Hepatocyte (in vitro differentiated cells): ENCODE measurements at regions not wholly inside any gene's neighbourhood (a gene's known extent, or its start where the extent isn't known, plus 50 kb on each side); places are given as distances from the start of the nearest gene placed in this dataset.

Source experiments
- DNase-seq: peaks from one replicate; pipeline ENCODE4 v3.0.0-alpha.2; 2016; ENCODE audit warnings: low spot score
- H2AFZ ChIP-seq: fragments of 200-600 bp; sonication (generic); 2 replicates; pipeline ENCODE4 v1.6.0; 2016; ENCODE audit warnings: antibody characterized with exemption, mild to moderate bottlenecking
- H3K27ac ChIP-seq: fragments of 200-600 bp; sonication (generic); 2 replicates; pipeline ENCODE4 v1.5.1; 2016; ENCODE audit warnings: mild to moderate bottlenecking
- H3K27me3 ChIP-seq: fragments of 200-600 bp; sonication (generic); 2 replicates; pipeline ENCODE4 v1.6.1; 2016
- H3K36me3 ChIP-seq: fragments of 200-600 bp; sonication (generic); replicated peaks from 2 replicates; pipeline ENCODE4 v1.5.1; 2016; ENCODE audit warnings: low read depth; ENCODE audit not compliant: insufficient read depth
- H3K4me1 ChIP-seq: fragments of 200-600 bp; sonication (generic); 2 replicates; pipeline ENCODE4 v1.5.1; 2016; ENCODE audit warnings: mild to moderate bottlenecking, moderate library complexity; ENCODE audit not compliant: insufficient read depth
- H3K4me2 ChIP-seq: fragments of 200-600 bp; sonication (generic); 2 replicates; pipeline ENCODE4 v1.6.0; 2016
- H3K4me3 ChIP-seq: fragments of 200-600 bp; sonication (generic); 2 replicates; pipeline ENCODE4 v1.5.1; 2016; ENCODE audit warnings: mild to moderate bottlenecking
- H3K79me2 ChIP-seq: fragments of 200-600 bp; sonication (generic); 2 replicates; pipeline ENCODE4 v1.6.0; 2017; ENCODE audit warnings: mild to moderate bottlenecking
- H3K9me2 ChIP-seq: fragments of 200-600 bp; sonication (generic); replicated peaks from 2 replicates; pipeline ENCODE4 v1.6.0; 2017; ENCODE audit warnings: mild to moderate bottlenecking; ENCODE audit not compliant: insufficient read depth
- H3K9me3 ChIP-seq: fragments of 200-600 bp; sonication (generic); 2 replicates; pipeline ENCODE4 v1.5.1; 2016; ENCODE audit warnings: low read depth, mild to moderate bottlenecking
- H4K20me1 ChIP-seq: fragments of 200-600 bp; sonication (generic); 2 replicates; pipeline ENCODE4 v1.6.0; 2016; ENCODE audit warnings: mild to moderate bottlenecking; ENCODE audit not compliant: insufficient read depth, poor library complexity, severe bottlenecking
- EZH2 ChIP-seq: fragments of 200-600 bp; sonication (generic); IDR thresholded peaks from 2 replicates; pipeline ENCODE4 v1.6.1; 2016; ENCODE audit warnings: antibody characterized with exemption, mild to moderate bottlenecking, borderline replicate concordance
- EZH2phosphoT487 ChIP-seq: fragments of 200-600 bp; sonication (generic); IDR thresholded peaks from one replicate; pipeline ENCODE4 v1.6.1; 2018; ENCODE audit warnings: antibody characterized with exemption, mild to moderate bottlenecking, low read depth, moderate library complexity; ENCODE audit not compliant: unreplicated experiment, severe bottlenecking
- WGBS: methylation state at CpG from one replicate; pipeline ENCODE4 v1.1.6; 2016; ENCODE audit warnings: low lambda C conversion rate; ENCODE audit errors: missing lambda C conversion rate; 5-methylcytosine and 5-hydroxymethylcytosine counted together
- TF ChIP-seq, protein P1 (sequence below): fragments of 200-600 bp; sonication (generic); IDR thresholded peaks from 2 replicates; pipeline ENCODE4 v1.5.1; 2016; ENCODE audit warnings: antibody characterized with exemption, mild to moderate bottlenecking; ENCODE audit not compliant: poor library complexity

DNA sequence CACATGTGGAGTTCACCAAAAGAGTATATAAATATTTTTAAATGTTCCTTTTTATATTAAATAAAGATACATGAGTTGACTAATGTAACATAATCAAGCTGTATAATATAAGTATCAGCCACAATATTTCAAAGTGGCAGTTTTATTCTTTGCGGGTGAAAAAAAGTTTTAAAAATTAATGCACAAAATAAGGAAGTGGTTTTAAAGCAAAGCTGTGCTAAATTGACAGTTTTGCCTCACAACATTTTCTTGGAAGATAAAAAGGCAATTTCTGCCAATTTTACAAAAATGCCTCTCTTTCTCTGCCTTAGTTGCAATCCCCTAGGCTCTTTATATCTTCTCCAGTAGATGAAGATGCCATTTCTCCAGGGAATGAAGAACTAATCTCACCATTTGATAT is 719.1 kb downstream of the C12orf50 start:
- H3K4me1 ChIP-seq: no peaks in the 10 kb centered on the region
- no peaks in the 10 kb centered on the region for H4K20me1 ChIP-seq
- WGBS: 100% methylated on average over 1 of the region's 1 CpG
- no peaks in the 10 kb centered on the region for H3K9me2 ChIP-seq
- H3K27me3 ChIP-seq: no peaks in the 10 kb centered on the region
- H3K4me2 ChIP-seq: no peak overlapping the region
- H3K36me3 ChIP-seq: no peaks in the 10 kb centered on the region
- H3K79me2 ChIP-seq: no peaks in the 10 kb centered on the region
- no peak overlapping the region for H2AFZ ChIP-seq
- no peaks in the 10 kb centered on the region for H3K9me3 ChIP-seq
- no peak for DNase-seq
- H3K4me3 ChIP-seq: no peak overlapping the region
- H3K27ac ChIP-seq: no peak overlapping the region
- TF ChIP-seq EZH2phosphoT487: no peak
- TF ChIP-seq, protein P1, sequence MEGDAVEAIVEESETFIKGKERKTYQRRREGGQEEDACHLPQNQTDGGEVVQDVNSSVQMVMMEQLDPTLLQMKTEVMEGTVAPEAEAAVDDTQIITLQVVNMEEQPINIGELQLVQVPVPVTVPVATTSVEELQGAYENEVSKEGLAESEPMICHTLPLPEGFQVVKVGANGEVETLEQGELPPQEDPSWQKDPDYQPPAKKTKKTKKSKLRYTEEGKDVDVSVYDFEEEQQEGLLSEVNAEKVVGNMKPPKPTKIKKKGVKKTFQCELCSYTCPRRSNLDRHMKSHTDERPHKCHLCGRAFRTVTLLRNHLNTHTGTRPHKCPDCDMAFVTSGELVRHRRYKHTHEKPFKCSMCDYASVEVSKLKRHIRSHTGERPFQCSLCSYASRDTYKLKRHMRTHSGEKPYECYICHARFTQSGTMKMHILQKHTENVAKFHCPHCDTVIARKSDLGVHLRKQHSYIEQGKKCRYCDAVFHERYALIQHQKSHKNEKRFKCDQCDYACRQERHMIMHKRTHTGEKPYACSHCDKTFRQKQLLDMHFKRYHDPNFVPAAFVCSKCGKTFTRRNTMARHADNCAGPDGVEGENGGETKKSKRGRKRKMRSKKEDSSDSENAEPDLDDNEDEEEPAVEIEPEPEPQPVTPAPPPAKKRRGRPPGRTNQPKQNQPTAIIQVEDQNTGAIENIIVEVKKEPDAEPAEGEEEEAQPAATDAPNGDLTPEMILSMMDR: no peak
- no peak for TF ChIP-seq EZH2

DNA sequence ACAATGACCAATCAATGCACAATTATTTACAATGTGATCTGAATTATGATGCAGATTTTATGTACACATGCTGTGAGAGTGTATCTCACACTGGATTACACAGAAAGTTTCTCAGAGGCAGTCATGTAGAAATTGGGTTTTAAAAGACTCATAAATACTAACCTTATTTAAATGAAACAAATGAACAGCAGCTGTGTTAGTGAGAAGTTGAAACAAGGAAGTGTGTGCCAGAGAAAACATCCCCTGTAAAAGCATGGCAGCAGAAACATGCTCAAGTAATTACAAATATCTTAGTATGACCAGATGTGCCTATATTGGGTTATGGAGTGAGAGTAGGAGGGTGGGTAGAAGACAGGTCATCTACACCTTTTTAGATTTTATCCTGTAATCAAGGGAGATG is 723.7 kb downstream of the C12orf50 start:
- no peak overlapping the region for H3K4me2 ChIP-seq
- no peaks in the 10 kb centered on the region for H3K36me3 ChIP-seq
- H3K27me3 ChIP-seq: no peaks in the 10 kb centered on the region
- H3K9me2 ChIP-seq: no peaks in the 10 kb centered on the region
- no peak overlapping the region for H3K4me3 ChIP-seq
- H4K20me1 ChIP-seq: no peaks in the 10 kb centered on the region
- no peaks in the 10 kb centered on the region for H3K9me3 ChIP-seq
- H3K4me1 ChIP-seq: no peaks in the 10 kb centered on the region
- TF ChIP-seq EZH2phosphoT487: no peak
- TF ChIP-seq, protein P1: no peak
- TF ChIP-seq EZH2: no peak
- no peak for DNase-seq
- H3K79me2 ChIP-seq: no peaks in the 10 kb centered on the region
- no peak overlapping the region for H2AFZ ChIP-seq
- no peak overlapping the region for H3K27ac ChIP-seq

DNA sequence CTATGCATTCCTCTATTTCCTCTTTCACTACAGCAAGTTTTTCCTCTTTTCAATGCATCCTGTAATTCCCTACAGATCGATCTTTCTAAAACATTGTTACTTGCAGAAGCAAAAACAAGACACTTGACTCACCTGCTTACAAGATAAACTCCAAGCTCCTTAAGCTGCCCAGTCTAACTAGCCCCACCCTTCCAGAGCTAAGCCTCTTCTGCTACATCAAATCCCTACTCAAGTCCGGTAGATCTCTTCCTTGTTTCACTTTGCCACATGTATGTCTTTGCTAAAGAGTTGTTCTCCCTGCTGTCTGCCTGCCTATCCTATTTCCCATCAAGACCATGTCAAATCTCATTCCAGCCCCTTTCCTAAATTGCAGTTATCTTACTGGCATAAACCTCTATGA is 724.8 kb downstream of the C12orf50 start:
- Histone ChIP-seq H3K9me2 (no peaks in the 10 kb centered on the region), H2AFZ (no peak overlapping the region), H3K4me1 (no peaks in the 10 kb centered on the region), H3K9me3 (no peaks in the 10 kb centered on the region), H3K27me3 (no peaks in the 10 kb centered on the region), H3K79me2 (no peaks in the 10 kb centered on the region), H3K4me3 (no peak overlapping the region), H4K20me1 (no peaks in the 10 kb centered on the region), H3K27ac (no peak overlapping the region), H3K36me3 (no peaks in the 10 kb centered on the region), H3K4me2 (no peak overlapping the region)
- TF ChIP-seq, protein P1: no peak
- TF ChIP-seq EZH2phosphoT487 (no peak), EZH2 (no peak)
- no peak for DNase-seq
- WGBS: 66% methylated on average over 2 of the region's 2 CpGs

DNA sequence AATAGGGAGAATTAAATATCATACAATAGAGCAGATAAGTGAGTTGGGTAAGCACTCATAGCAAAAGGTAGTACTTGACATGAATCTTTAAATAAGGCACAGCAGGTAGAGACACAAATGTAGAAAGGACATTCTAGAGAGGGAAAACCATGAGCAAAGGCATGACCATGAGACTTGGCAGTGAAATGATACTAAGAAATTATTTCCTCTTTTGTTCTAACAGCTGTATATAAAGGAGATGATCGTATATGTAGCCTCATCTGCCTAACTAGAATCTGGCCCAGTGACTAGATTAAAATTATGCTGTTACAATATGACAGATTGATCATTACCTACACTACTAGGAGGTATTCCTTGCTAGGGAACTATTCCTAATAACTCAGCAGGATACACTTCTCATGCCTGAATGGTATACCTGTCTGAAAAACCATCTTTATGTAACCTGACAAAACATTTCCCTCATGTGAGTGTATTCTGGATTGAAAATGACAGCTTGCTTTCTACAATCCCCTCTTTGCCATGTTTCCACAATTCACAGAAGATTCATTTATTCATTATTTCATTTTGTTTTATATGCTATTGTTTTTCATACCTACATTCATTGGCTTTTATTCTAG is 725.7 kb downstream of the C12orf50 start:
- Histone ChIP-seq H3K36me3 (no peaks in the 10 kb centered on the region), H3K9me2 (no peaks in the 10 kb centered on the region), H3K9me3 (no peaks in the 10 kb centered on the region), H3K27me3 (no peaks in the 10 kb centered on the region), H3K27ac (no peak overlapping the region), H3K4me1 (no peaks in the 10 kb centered on the region), H2AFZ (no peak overlapping the region), H4K20me1 (no peaks in the 10 kb centered on the region), H3K79me2 (no peaks in the 10 kb centered on the region), H3K4me3 (no peak overlapping the region), H3K4me2 (no peak overlapping the region)
- TF ChIP-seq EZH2 (no peak), EZH2phosphoT487 (no peak)
- TF ChIP-seq, protein P1: no peak
- DNase-seq: no peak
- WGBS: 100% methylated on average over 1 of the region's 1 CpG
